Activated gamma-delta T cell (primary cell): ENCODE measurements at regions not wholly inside any gene's neighbourhood (a gene's known extent, or its start where the extent isn't known, plus 50 kb on each side); places are given as distances from the start of the nearest gene placed in this dataset.
"Not testable (repeated sequence)": the region's sequence is repeated elsewhere in the genome, so short reads cannot be mapped to it uniquely, and the experiment has no call there.

Source experiments
- DNase-seq: peaks from one replicate; lab custom pipeline; 2025; lab: John Stamatoyannopoulos, UW

DNA sequence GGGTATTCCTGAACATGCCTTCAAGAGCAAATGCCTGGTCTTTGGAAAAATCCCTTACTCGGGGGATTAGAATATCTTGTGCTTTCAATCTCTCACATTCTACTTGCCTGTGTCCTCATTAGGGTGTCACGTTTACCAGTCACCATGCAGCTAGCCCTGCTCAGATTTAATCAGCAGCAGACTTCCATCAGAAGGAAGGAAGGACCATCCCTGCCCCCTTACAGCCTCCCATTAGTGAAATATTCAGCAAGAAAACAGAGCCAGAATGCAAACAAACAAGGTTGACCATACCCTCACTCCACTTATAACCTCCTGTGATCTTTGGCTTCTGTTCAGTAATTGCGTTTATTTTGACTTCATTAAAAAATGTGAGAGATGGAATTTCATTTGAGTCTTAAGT lies 208.6 kb downstream of the CXCL12 start:
- DNase-seq: no peak

DNA sequence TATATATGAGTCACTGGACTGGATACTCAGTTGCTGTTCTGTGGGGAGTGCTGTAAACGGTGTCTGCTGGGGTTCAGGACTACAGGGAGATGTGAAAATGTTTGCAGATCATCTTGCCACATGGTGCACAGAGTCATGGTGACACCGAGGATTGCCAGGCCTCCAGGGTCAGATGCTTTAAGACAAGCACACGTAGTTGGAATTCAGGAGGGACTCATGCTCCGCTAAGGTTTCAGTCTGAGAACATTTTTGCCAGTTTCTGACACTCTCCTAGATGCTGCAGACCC lies 211.3 kb downstream of the CXCL12 start:
- DNase-seq: no peak

DNA sequence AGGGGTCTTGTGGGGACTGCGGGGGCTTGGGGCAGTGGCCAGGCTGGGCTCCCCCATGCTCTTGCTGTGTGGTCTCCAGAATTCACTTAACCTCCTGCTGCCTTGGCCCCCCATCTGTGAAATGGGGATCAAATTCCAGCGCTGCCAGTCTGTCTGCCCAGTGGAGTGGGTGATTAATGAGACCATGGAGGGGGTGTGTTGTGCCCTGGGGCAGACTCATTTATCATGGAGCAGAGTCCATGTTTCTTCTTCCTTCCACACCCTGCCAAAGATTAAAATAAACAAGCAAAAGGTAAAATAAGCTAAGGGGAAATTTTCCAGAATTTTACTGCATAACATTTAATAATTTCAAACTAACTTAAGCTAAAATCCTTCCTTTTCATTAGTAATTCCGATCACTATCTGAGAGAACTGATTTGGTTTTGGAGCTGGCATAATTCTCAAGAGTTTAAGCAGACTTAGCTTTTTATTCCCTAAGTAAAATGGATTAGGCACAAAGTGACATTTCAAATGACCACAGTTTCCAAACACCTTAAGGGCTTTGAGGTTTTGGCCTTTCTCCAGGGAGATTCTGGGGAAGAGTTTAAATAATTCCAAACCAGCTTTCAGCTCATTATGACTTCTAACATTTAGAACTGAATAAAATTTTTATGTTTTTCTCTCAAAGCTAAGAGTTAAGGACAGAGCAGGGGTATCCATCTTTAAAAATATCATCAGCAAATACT lies 211.9 kb downstream of the CXCL12 start:
- no peak for DNase-seq

DNA sequence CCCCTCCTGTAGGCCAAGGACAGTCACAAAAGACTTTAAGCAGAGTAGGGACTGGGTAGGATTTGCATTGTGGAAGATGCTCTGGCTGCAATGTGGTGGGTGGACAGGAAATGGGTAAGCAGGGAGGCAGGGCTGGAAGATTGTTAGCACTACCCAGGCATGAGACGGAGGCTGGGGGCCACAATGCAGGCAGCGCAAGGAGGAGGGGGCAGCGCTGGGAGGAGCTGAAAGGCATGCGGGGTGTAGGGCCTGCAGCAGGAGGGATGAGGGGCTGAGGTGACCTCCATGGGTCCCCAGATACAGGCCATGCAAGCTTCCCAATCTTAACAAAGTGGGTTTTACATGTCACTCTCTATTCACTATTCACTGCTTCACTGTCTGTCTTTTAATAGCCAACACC lies 213.1 kb downstream of the CXCL12 start:
- DNase-seq: no peak

GRCh38 chr10:44168478-44168877 lies 216.4 kb downstream of the CXCL12 start:
- no peak for DNase-seq

DNA sequence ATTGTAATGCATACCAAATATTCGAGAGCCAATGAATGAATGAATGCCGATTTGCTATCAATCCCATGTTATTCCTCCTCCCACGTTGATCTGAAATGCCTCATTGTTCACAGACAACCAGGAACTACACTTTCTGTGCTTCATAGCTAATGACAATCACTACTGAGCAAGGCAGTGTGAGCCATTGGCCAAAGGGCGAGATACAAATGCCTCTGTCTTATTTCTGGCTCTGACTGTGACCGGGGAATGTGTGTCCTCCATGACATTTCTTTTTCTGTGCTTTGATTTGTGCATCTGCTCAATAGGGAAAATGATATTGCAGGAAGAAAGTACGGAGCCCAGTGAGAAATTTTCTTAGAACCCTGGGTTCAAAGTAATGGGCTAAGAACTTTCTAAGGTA lies 217.1 kb downstream of the CXCL12 start:
- no peak for DNase-seq

- no peak for DNase-seq
Measured at GRCh38 chr10:44166441-44166840, 218.5 kb downstream of the CXCL12 start.

DNA sequence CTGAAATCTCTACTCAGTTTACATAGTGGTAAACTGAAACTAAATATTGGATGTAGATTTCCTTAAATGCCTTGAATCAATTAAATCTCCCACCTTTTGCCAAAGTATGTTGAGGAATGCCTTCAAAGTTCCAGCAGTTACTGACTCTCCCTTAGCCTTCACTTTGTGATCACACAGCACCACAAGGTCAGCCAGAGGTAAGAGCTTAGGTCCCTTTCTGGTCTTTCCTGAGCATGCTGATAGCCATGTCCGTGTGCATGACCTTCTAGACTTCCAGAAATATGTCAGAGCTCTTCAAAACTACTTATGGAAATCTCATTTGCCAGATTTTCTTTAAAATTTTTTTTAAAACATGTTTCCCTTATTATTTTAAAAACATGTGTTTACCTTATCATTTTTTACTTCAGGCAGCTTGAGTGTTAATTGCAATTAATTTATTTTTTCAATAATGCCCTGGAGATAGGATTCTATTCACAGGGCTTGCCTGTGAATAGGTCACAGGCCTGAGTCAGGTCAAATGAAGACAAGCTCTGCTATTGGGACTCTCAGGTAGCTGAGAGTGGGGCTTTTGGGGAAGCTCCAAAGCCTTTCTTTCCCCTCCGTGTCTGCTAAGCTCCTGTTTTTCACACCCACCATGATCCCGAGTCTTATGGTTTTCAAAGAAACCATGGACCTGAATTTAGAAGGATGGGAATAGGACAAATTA lies 220.5 kb downstream of the CXCL12 start:
- DNase-seq: no peak

DNA sequence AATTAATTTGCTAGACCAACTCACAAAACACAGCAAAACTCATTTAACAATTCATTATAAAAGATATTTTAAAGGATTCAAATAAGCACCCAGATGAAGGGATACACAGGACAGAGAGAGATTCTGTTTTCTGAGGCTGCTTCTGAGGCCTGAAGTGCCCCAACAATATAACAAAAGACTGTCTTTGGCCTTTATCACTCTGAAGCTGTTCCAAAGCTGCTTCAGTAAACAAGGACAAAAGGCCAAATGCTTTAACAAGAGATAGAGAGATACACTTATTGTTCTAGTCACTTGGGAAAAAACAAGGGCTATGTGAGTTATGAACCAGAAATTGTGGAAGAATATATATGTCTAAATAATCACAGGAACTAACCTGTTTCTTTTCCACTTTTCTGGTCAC lies 223.7 kb downstream of the CXCL12 start:
- no peak for DNase-seq

DNA sequence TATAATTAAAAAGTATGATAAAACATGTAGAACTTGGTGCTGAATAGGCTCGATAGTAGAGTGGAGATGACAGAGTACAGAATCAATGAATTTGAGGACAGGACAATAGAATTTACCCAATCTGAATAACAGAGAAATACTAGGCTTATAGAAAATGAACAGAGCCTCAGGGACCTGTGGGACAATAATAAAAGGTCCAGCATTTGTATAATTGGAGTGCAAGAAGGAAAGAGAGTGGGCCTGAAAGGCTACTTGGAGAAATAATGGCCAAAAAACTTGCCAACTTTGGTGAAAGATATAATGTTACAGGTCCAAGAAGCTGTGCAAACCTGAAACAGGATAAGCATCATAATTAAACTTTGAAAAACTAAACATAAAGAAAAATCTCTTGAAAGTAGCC lies 227.3 kb downstream of the CXCL12 start:
- no peak for DNase-seq

- no peak for DNase-seq
Measured at GRCh38 chr10:44154956-44155355, 229.9 kb downstream of the CXCL12 start.

- DNase-seq: no peak
Measured at GRCh38 chr10:44153918-44154670, 230.8 kb downstream of the CXCL12 start.

DNA sequence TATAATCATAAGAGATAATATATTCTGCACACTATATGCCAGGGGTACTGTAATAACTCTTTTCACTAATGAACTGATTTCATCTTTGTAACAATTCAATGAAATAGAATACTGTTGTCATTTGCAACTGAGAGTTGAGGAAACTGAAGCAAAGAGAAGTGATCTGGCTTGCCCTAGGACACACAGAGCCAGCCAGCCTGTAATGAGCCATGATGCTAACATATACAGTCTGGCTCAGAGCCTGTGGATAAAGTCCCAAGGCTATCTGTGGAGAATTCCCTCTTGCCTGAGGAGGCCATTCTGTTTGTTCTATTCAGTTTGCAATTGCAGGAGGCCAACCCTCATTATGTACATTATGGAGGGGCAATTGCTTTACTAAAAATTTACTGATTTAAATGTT lies 241.3 kb downstream of the CXCL12 start:
- DNase-seq: no peak

DNA sequence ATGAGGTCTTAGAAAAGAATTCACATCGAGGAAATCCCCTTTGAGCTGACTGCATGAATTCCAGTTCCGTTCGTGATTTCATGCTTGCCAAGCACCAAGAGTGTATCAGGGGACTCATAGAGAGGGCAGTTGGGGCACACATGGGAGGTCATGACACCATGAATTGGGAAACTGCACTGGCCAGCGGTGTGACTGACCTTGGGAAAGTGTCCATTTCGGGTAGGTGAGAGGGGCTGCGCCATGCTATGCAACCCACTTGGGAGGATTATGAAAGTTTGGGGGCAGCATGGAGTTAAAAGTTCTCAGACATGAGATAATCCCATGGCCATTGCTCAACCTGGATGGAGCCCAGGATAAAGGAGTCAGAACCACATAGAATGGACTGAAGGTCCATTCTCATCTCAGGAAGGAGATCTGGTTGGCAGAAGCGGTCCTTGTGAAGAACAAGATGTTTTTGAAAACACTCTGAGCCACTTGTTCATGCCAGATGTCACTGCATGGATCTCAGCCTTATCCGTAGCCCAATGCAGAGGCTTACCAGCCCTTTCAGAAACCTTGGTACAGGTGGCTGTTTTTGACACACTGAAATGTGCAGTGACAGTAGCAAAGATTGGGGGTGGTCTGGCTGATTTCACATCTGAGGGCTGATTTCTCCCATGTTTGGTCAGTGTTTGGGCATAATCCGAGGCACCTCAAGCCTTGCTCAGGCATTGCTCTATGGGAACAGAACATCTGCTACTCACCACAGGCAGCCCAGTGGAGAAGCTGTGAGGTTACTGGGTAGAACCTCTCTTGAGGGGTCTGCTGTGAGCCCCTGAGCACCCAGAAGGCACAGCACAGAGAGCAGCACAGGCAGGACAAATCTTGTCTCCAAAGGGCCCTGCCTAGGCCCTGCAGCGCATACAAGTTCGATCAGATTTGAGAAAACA lies 252.3 kb downstream of the CXCL12 start:
- no peak for DNase-seq

GRCh38 chr10:44126291-44126717 lies 258.6 kb downstream of the CXCL12 start:
- DNase-seq: no peak

DNA sequence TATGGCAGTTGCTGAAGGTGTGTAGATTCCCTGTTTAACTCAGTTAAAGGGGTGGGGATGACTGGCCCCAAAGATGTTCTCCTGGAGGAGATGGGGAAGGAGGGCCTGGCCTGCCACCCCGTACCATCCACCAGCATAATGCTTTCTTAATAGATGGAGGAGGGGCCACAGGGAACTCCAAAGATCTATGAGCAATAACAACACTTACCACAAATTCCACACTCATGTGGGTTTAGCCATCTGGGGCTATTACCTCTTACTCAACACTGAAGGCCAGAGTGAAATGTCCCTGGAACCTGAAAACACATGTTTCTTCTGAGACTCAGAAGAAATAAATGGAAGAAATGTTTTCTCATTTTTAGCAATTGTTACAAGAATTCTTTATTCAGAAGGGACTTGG lies 259.0 kb downstream of the CXCL12 start:
- no peak for DNase-seq

- DNase-seq: no peak
Measured at GRCh38 chr10:44118500-44118899, 266.4 kb downstream of the CXCL12 start.

- no peak for DNase-seq
Measured at GRCh38 chr10:44116474-44116873, 268.4 kb downstream of the CXCL12 start.

DNA sequence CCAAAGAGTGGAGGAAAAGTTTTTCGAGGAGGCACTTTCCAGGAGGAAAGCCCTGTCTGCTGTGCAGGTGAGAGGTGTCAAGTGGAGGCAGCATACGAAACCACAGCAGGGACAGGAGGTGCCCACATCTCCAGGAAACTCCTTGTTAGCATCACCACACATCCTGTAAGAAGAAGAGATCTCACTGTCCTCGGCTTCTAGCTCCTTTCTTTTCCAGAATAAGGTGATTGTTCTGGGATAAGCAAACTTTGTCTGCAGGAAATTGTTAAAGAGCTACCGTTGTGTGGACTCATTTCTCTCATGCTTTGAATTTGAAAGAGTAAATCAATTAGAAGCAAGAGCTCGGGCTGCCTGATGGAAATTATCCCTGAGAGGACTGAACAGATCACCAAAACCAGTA lies 269.4 kb downstream of the CXCL12 start:
- DNase-seq: no peak

DNA sequence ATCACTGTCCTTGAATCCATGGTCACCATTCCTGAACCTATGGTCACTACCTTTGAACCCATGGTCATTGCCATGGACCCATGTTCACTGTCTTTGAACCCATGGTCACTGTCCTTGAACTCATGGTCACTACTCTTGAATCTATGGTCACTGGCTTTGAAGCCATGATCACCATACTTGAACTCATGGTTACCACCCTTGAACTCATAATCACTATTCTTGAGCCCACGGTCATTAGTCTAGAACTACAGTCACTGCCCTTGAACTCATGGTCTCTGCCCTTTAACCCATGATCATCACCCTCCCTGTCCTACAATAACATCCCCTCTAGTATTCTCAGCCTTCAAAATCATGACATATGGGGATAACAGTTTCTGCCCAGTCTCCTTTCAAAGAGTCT lies 270.5 kb downstream of the CXCL12 start:
- DNase-seq: no peak

DNA sequence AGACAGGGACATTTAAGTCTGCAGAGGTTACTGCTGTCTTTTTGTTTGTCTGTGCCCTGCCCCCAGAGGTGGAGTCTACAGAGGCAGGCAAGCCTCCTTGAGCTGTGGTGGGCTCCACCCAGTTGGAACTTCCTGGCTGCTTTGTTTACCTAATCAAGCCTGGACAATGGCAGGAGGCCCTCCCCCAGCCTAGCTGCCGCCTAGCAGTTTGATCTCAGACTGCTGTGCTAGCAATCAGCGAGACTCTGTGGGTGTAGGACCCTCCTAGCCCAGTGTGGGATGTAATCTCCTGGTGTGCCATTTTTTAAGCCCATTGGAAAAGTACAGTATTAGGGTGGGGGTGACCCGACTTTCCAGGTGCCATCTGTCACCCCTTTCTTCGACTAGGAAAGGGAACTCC lies 272.6 kb downstream of the CXCL12 start:
- not testable (repeated sequence) for DNase-seq

- DNase-seq: no peak
Measured at GRCh38 chr10:44105696-44106095, 279.2 kb downstream of the CXCL12 start.
